ENCODE measurements at regions not wholly inside any gene's neighbourhood (a gene's known extent, or its start where the extent isn't known, plus 50 kb on each side); places are given as distances from the start of the nearest gene placed in this dataset.
"Not testable (repeated sequence)": the region's sequence is repeated elsewhere in the genome, so short reads cannot be mapped to it uniquely, and the experiment has no call there.

GRCh38 chr2:39930175-39930917, 151.3 kb upstream of the THUMPD2 start:
- DNase-seq (ENCODE audit: low read depth): no peak

DNA sequence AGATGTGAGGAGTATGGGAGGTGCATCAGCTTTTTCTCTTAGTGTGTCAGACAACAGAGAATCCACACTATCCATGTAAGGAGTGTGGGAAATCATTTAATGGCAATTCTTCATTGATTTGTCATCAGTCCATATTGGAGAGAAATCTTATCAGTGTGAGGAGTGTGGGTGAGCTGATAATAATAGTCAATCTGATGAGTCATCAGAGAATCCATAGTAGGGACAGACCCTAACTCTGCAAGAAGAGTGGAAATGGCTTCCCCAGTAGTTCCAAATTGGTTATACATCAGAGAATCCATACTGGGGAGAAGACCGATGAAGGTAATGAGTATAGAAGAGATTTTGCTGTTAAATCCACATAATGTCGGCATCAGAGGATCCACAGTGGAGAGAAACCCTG, 150.5 kb upstream of the THUMPD2 start:
- DNase-seq (ENCODE audit: low read depth): no peak

- DNase-seq (ENCODE audit: low read depth): no peak
These were observed 146.3 kb upstream of the THUMPD2 start for GRCh38 chr2:39925312-39925711.

DNA sequence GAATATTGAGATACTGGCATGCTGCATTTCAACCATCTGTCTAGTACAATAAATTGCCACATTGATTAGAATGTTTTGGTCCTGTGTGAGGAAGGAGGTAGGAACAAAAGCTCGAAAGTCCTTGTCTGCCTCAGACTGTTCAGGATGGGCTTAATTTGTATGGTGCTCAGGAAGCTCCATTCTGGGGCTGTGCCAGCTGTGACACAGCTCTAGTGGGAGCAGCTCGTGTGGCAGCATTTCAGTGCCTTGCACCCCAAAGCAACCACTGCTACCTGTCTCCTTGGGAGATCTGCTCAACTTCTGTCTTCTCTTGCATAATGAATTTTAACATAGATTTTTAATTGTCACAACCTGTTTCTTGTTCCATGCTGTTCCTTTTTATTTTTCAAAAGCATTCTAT, 144.4 kb upstream of the THUMPD2 start:
- no peak for DNase-seq (ENCODE audit: low read depth)

GRCh38 chr2:39922679-39923405, 143.8 kb upstream of the THUMPD2 start:
- no peak for DNase-seq (ENCODE audit: low read depth)

- no peak for DNase-seq (ENCODE audit: low read depth)
These were observed 141.3 kb upstream of the THUMPD2 start for GRCh38 chr2:39920307-39920801.

DNA sequence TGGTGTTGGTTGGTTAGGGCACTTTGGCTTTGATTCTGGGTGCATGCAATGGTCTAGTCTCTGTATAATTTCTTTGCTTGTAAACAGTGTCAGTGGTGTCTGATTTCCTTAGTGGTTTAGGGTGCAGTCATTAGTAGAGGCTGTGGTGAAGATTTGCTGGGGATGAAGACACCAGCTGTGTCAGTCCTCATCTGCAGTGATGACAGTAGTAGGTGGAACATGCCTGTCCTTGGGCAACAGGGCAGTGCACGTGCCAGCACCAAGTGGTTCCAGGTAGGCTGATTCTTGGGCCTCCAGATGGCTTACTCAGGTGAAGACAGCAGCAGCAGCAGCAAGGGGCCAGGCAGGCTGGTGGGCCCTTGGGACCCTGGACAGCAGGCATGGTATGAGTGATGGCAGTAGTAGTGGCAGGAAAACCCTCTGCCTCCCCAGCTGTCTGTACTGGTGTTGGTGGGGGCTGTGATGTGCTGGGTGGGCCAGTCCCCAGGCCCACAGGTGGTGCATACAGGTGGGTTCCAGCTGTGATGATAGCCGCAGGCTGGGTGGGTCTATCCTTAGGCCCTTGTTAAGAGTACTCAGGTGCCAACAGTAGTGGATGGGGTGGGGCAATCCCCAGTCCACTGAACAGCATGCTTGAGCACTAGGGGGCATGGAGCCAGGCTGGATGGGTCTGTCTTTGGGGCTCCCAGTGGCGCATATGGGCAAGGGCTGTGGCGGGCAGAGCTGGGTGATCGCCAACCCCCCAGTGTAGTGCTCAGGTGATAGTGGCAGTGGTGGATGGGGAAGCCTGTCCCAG, 140.7 kb upstream of the THUMPD2 start:
- DNase-seq (ENCODE audit: low read depth): peak; percentile 90

DNA sequence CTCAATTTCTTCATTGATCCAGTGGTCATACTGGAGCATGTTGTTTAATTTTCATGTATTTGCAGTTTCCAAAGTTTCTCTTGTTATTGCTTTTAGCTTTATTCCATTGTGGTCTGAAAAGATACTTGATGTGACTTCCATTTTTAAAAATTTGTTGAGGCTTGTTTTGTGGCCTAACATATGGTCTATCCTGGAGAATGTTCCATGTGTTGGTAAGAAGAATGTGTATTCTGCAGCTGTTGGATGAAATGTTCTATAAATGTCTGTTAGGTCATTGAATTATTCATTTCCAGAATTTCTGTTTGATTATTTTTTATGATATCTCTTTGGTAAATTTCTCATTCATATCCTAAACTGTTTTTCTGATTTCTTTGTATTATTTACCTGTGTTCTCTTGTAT, 139.8 kb upstream of the THUMPD2 start:
- DNase-seq (ENCODE audit: low read depth): peak; percentile 70

DNA sequence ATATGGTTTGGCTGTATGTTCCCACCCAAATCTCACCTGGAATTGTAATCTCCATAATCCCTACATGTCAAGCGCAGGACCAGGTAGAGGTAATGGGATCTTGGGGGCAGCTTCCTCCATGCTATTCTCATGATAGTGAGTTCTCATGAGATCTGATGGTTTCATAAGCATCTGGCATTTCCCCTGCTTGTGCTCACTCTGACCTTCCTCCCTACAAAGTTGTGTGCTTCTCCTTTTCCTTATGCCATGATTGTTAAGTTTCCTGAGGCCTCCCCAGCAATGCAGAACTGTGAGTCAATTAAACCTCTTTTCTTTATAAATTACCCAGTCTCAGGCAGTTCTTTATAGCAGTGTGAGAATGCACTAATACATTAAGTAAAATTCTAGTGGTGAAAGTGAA, 138.3 kb upstream of the THUMPD2 start:
- not testable (repeated sequence) for DNase-seq (ENCODE audit: low read depth)

DNA sequence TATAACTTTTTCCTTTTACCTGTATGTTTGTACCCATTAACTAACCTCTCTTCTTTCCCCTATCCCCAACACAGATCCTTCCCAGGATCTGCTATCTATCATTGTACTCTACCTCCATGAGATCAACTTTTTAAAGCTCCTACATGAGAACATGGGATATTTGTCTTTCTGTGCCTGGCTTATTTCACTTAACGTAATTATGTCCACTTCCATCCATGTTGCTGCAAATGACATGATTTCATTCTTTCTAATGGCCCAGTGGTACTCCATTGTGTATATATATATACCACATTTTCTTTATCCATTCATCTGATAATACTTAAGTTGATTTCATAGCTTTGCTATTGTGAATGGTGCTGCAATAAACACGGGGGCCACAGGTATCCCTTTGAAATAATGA, 135.9 kb upstream of the THUMPD2 start:
- DNase-seq (ENCODE audit: low read depth): no peak

DNA sequence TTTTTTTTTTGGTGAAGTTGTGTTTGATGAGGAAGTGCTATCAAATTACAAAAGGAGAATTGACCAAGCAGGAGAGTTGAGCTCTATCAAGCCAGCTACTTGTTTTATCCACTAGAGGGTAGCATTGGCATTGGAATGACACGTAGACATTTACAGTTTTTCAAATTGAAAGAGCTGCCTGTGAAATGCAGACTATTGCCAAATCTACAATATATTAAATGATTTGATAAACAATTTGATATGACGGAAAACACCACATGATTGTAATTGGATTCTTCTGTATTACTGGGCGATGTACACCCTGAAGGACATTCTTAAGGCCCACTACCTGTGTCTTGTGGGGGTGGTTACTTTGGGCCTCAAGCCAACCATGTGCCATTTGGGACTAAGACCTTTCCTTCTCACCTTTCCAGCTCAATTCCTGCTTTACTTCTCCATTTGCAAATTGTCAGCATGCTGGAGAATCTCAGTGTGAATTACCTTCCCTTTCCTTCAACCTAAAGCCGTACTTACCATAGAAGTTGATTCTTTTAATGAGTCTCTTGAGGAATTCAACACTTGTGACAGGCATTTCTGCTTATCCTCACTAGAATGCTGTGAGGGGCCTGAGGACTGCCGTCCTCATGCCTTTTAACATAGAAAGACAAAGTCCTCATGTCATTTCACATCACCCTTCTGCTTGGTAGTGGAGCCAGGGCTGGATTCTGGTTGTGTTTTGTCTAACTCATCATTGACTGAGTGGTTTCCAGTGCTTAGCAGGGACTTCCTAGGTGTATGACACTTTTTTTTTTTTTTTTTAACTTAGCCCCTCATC, 134.8 kb upstream of the THUMPD2 start:
- peak; percentile 88 for DNase-seq (ENCODE audit: low read depth)

- peak; percentile 77 for DNase-seq (ENCODE audit: low read depth)
These were observed 123.0 kb upstream of the THUMPD2 start for GRCh38 chr2:39902103-39902502.

DNA sequence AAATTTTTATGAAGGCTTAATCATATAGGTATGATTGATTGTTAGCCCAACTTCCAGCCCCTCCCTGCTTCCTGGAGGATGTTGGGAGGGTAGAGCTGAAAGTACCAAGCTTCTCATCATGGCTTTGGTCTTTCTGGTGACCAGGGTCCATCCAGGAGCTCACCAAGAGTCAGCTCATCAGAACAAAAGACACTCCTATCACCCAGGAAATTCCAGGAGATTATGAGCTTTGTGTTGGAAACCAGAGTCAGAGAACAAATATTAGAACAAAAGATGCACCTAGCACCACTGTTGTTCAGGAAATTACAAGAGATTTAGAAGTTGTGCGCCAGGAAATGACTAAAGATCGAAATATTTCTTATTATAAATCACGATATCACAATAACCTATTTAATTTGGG, 119.9 kb upstream of the THUMPD2 start:
- no peak for DNase-seq (ENCODE audit: low read depth)

- DNase-seq (ENCODE audit: low read depth): no peak
These were observed 118.2 kb upstream of the THUMPD2 start for GRCh38 chr2:39897273-39897672.

DNA sequence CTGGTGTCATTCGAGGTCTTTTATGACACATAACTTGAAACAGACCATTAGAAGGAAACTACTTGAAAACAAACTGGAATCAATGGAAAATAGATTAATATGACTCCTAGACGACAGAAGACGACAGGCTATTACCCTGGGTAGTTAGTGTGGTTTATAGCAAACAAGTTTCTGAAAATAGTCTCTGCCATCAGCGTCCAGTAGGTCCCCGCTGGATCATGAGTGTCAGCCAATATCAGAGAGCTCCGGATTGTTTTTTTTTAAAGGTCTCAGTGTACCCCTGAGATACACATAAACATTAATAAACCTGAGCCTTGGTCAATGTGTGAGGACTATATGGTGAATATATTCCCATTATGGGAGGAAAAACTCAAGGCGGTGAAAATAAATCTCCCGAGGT, 115.0 kb upstream of the THUMPD2 start:
- no peak for DNase-seq (ENCODE audit: low read depth)

DNA sequence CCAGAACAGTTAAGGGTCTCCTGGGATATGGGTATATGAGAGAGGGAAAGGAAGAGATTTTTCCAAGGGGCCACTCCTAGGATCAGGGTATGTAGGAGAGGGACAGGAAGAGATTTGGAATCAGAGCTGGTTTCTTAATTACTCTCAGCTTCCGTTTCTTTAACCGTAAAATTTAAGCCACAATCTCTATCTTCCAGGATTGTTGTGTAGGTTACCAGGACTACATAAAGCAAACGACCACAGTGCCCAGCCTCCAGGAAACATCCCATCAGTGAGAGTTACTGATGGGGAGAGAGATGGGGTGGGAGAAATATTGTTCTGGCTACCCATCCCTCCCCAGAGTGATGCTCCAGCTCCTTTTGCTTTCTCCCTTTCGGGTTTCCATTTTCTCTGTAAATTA, 114.6 kb upstream of the THUMPD2 start:
- no peak for DNase-seq (ENCODE audit: low read depth)

GRCh38 chr2:39881948-39882347, 102.9 kb upstream of the THUMPD2 start:
- DNase-seq (ENCODE audit: low read depth): no peak

- DNase-seq (ENCODE audit: low read depth): no peak
These were observed 102.4 kb upstream of the THUMPD2 start for GRCh38 chr2:39881494-39881893.

- DNase-seq (ENCODE audit: low read depth): not testable (repeated sequence)
These were observed 99.9 kb upstream of the THUMPD2 start for GRCh38 chr2:39879001-39879400.

DNA sequence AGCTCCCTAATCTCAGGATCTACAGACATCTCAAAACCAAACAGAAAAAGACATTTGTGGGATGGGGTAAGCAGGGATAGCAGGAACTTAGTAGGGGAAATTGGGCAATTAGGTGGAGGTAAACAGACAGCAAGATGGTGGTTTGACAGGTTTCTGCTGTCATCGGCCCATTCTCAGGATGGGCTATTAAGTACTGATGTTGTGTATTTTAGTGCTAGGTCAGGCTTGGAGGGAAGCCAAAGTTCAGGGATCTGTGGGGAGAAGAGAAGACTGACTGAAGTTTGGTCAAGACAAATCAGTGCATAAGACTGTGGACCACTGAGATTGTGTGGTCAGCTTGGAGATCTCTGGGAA, 96.8 kb upstream of the THUMPD2 start:
- DNase-seq (ENCODE audit: low read depth): no peak

- peak; percentile 81 for DNase-seq (ENCODE audit: low read depth)
These were observed 96.3 kb upstream of the THUMPD2 start for GRCh38 chr2:39875182-39875913.

Measured in LHCN-M2 (cell line).